Neural progenitor cell (in vitro differentiated cells): ENCODE measurements at regions not wholly inside any gene's neighbourhood (a gene's known extent, or its start where the extent isn't known, plus 50 kb on each side); places are given as distances from the start of the nearest gene placed in this dataset.
"Not testable (repeated sequence)": the region's sequence is repeated elsewhere in the genome, so short reads cannot be mapped to it uniquely, and the experiment has no call there.

Source experiments
- EZH2 ChIP-seq: fragments of 200-600 bp; sonication (generic); IDR thresholded peaks from 2 replicates; pipeline ENCODE4 v1.6.1; 2017; ENCODE audit warnings: antibody characterized with exemption, mild to moderate bottlenecking, moderate library complexity
- TF ChIP-seq, protein P1 (sequence below): fragments of 200-600 bp; sonication (generic); IDR thresholded peaks from 2 replicates; pipeline ENCODE4 v1.5.1; 2017; ENCODE audit warnings: antibody characterized with exemption, mild to moderate bottlenecking

DNA sequence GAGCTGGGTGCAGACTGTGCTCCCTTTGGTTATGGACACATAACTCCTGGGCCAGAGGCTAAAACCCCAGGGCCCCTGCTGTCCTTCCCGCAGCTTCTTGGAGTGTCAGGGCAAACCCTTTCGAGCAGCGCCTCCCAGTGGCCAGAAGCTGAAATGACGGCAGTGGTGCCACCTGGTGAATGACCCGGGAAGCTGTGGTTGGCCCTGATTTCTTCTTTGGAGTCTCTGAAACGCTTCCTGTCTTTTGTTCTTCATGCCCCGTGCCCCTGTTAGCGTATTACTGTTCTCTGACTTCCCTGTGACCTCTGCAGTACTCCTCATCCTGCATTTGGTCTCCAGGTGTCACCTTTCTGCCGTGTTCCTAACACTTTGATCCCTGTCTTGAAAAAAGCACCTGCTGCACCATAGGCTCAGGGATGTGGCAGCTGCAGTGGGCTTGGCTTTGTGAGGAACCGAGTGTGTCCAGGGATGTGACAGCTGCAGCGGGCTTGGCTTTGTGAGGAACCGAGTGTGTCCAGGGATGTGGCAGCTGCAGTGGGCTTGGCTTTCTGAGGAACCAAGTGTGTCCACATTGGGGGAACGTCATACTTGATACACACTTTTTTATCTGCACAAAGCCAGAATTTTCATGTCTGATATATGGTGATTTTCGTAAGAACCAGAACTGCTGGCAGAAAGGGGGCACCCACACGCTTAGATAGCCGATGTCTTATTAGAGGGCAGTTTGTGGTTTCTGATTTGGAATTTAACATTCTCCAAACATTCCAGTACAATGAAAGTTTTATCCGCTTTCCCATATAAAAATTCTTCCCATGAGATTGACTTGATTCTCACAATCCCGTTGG, 241.8 kb upstream of the FRG2C start:
- TF ChIP-seq, protein P1, sequence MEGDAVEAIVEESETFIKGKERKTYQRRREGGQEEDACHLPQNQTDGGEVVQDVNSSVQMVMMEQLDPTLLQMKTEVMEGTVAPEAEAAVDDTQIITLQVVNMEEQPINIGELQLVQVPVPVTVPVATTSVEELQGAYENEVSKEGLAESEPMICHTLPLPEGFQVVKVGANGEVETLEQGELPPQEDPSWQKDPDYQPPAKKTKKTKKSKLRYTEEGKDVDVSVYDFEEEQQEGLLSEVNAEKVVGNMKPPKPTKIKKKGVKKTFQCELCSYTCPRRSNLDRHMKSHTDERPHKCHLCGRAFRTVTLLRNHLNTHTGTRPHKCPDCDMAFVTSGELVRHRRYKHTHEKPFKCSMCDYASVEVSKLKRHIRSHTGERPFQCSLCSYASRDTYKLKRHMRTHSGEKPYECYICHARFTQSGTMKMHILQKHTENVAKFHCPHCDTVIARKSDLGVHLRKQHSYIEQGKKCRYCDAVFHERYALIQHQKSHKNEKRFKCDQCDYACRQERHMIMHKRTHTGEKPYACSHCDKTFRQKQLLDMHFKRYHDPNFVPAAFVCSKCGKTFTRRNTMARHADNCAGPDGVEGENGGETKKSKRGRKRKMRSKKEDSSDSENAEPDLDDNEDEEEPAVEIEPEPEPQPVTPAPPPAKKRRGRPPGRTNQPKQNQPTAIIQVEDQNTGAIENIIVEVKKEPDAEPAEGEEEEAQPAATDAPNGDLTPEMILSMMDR: peak; percentile 72
- not testable (repeated sequence) for TF ChIP-seq EZH2
